KOPT-K1 (cell line): ENCODE measurements at regions not wholly inside any gene's neighbourhood (a gene's known extent, or its start where the extent isn't known, plus 50 kb on each side); places are given as distances from the start of the nearest gene placed in this dataset.
A peak's percentile ranks its signal among the peaks of the same experiment; 100 is the strongest.

Experiments used
- H3K27ac ChIP-seq: fragments of 200-600 bp; sonication (generic); 2 replicates; pipeline ENCODE4 v1.5.1; 2016; ENCODE audit warnings: antibody characterized with exemption, mild to moderate bottlenecking, low read depth, low read length; ENCODE audit not compliant: poor library complexity, severe bottlenecking
- H3K36me3 ChIP-seq: fragments of 200-600 bp; sonication (generic); 2 replicates; pipeline ENCODE4 v1.5.1; 2017; ENCODE audit warnings: antibody characterized with exemption, mild to moderate bottlenecking, low read length, moderate library complexity; ENCODE audit not compliant: insufficient read depth
- H3K9me3 ChIP-seq: fragments of 200-600 bp; sonication (generic); 2 replicates; pipeline ENCODE4 v1.5.1; 2017; ENCODE audit warnings: antibody characterized with exemption, low read length, mild to moderate bottlenecking; ENCODE audit not compliant: insufficient read depth, poor library complexity, severe bottlenecking

- H3K36me3 ChIP-seq = peaks cover 53% of the 10 kb centered on the region
- H3K9me3 ChIP-seq = peaks cover 22% of the 10 kb centered on the region
- peak overlapping the region; percentile 50 for H3K27ac ChIP-seq
These were observed 198.2 kb downstream of the PRL start for GRCh38 chr6:22098601-22099031.

- peak overlapping the region; percentile 50 for H3K27ac ChIP-seq
- H3K9me3 ChIP-seq = peaks cover 26% of the 10 kb centered on the region
These were observed 197.6 kb downstream of the PRL start for GRCh38 chr6:22099231-22099630.

GRCh38 chr6:22099923-22100322, 196.9 kb downstream of the PRL start:
- Histone ChIP-seq H3K9me3 (peaks cover 26% of the 10 kb centered on the region), H3K27ac (peak overlapping the region; percentile 50), H3K36me3 (peaks cover 52% of the 10 kb centered on the region)

More at GRCh38 chr6:22099231-22099630, 197.6 kb downstream of the PRL start:
- peaks cover 53% of the 10 kb centered on the region for H3K36me3 ChIP-seq

GRCh38 chr6:22101163-22101562, 195.7 kb downstream of the PRL start:
- peaks cover 53% of the 10 kb centered on the region for H3K36me3 ChIP-seq
- H3K9me3 ChIP-seq = peaks cover 26% of the 10 kb centered on the region
- H3K27ac ChIP-seq = no peak overlapping the region

- Histone ChIP-seq H3K36me3 (peaks cover 57% of the 10 kb centered on the region), H3K9me3 (peaks cover 26% of the 10 kb centered on the region), H3K27ac (no peak overlapping the region)
These were observed 194.2 kb downstream of the PRL start for GRCh38 chr6:22102671-22103070.

- peaks cover 73% of the 10 kb centered on the region for H3K36me3 ChIP-seq
- peaks cover 21% of the 10 kb centered on the region for H3K9me3 ChIP-seq
- no peak overlapping the region for H3K27ac ChIP-seq
These were observed 190.4 kb downstream of the PRL start for GRCh38 chr6:22106451-22106850.

GRCh38 chr6:22106961-22107360, 189.9 kb downstream of the PRL start:
- Histone ChIP-seq H3K9me3 (peaks cover 16% of the 10 kb centered on the region), H3K36me3 (peaks cover 73% of the 10 kb centered on the region), H3K27ac (no peak overlapping the region)

GRCh38 chr6:22108199-22108598, 188.6 kb downstream of the PRL start:
- peaks cover 73% of the 10 kb centered on the region for H3K36me3 ChIP-seq
- no peak overlapping the region for H3K27ac ChIP-seq
- peaks cover 7% of the 10 kb centered on the region for H3K9me3 ChIP-seq

- Histone ChIP-seq H3K36me3 (peaks cover 75% of the 10 kb centered on the region), H3K27ac (peak overlapping the region; percentile 37)
These were observed 186.8 kb downstream of the PRL start for GRCh38 chr6:22110061-22110460.

GRCh38 chr6:22112461-22112860, 184.4 kb downstream of the PRL start:
- no peak overlapping the region for H3K27ac ChIP-seq
- H3K9me3 ChIP-seq = peaks cover 11% of the 10 kb centered on the region
- H3K36me3 ChIP-seq = peaks cover 90% of the 10 kb centered on the region

More at GRCh38 chr6:22110061-22110460, 186.8 kb downstream of the PRL start:
- no peaks in the 10 kb centered on the region for H3K9me3 ChIP-seq

- Histone ChIP-seq H3K36me3 (peaks cover 95% of the 10 kb centered on the region), H3K9me3 (peaks cover 18% of the 10 kb centered on the region), H3K27ac (no peak overlapping the region)
These were observed 183.6 kb downstream of the PRL start for GRCh38 chr6:22113026-22113766.

- Histone ChIP-seq H3K9me3 (peaks cover 25% of the 10 kb centered on the region), H3K36me3 (peaks cover 100% of the 10 kb centered on the region), H3K27ac (no peak overlapping the region)
These were observed 181.3 kb downstream of the PRL start for GRCh38 chr6:22115559-22115958.

GRCh38 chr6:22117631-22118030, 179.2 kb downstream of the PRL start:
- Histone ChIP-seq H3K27ac (no peak overlapping the region), H3K36me3 (peaks cover 92% of the 10 kb centered on the region), H3K9me3 (peaks cover 25% of the 10 kb centered on the region)

- peak overlapping the region; percentile 42 for H3K27ac ChIP-seq
- peaks cover 92% of the 10 kb centered on the region for H3K36me3 ChIP-seq
- peaks cover 25% of the 10 kb centered on the region for H3K9me3 ChIP-seq
These were observed 177.3 kb downstream of the PRL start for GRCh38 chr6:22119500-22119899.

- peaks cover 91% of the 10 kb centered on the region for H3K36me3 ChIP-seq
- H3K9me3 ChIP-seq = peaks cover 51% of the 10 kb centered on the region
- H3K27ac ChIP-seq = no peak overlapping the region
These were observed 172.1 kb downstream of the PRL start for GRCh38 chr6:22124756-22125155.

GRCh38 chr6:22126910-22127309, 169.9 kb downstream of the PRL start:
- Histone ChIP-seq H3K27ac (no peak overlapping the region), H3K36me3 (peaks cover 94% of the 10 kb centered on the region), H3K9me3 (peaks cover 58% of the 10 kb centered on the region)
